ENCODE measurements at regions not wholly inside any gene's neighbourhood (a gene's known extent, or its start where the extent isn't known, plus 50 kb on each side); places are given as distances from the start of the nearest gene placed in this dataset.
A peak's percentile ranks its signal among the peaks of the same experiment; 100 is the strongest.

DNA sequence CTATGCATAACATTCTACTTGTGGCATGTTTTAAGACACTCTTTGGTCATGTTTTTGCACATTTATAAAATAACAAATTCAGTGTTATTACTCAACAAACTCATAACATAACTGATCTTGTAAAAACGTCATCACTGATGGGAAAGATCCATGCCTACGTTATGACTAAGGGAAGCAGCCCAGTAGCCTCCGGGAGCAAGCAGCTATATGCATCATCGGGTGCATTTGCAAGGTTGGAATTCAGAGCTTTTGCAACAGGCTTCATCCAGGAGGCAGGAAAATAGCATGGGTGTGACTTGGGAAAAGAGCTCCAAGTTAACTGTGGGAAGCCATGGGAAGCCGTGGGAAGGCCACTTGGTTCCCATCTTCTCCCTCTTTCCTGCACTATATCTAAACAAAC, 271.6 kb upstream of the SGK1 start:
- H3K27me3 ChIP-seq (ENCODE audit: control insufficient read depth, insufficient read depth, low read length), result no peaks in the 10 kb centered on the region
- no peaks in the 10 kb centered on the region for H3K36me3 ChIP-seq (ENCODE audit: control insufficient read depth, insufficient read depth, low read length)
- TF ChIP-seq, protein P1, sequence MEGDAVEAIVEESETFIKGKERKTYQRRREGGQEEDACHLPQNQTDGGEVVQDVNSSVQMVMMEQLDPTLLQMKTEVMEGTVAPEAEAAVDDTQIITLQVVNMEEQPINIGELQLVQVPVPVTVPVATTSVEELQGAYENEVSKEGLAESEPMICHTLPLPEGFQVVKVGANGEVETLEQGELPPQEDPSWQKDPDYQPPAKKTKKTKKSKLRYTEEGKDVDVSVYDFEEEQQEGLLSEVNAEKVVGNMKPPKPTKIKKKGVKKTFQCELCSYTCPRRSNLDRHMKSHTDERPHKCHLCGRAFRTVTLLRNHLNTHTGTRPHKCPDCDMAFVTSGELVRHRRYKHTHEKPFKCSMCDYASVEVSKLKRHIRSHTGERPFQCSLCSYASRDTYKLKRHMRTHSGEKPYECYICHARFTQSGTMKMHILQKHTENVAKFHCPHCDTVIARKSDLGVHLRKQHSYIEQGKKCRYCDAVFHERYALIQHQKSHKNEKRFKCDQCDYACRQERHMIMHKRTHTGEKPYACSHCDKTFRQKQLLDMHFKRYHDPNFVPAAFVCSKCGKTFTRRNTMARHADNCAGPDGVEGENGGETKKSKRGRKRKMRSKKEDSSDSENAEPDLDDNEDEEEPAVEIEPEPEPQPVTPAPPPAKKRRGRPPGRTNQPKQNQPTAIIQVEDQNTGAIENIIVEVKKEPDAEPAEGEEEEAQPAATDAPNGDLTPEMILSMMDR (IDR thresholded peaks at IDR 0.05; ENCODE audit: insufficient read depth, low read depth, low read length), result no peak
- peak; percentile 99 for DNase-seq (ENCODE audit: low read depth)
- POLR2A ChIA-PET, result no interaction called here
- CTCF ChIA-PET, result interaction anchor here (0.7 to 1.3 kb wide), 4 partner anchors 22 to 233 kb away, joined by 3 to 5 read pairs (median 4); no protein-coding TSS in a partner anchor
- no peak overlapping the region for H3K4me3 ChIP-seq (ENCODE audit: low read depth, low read length)

DNA sequence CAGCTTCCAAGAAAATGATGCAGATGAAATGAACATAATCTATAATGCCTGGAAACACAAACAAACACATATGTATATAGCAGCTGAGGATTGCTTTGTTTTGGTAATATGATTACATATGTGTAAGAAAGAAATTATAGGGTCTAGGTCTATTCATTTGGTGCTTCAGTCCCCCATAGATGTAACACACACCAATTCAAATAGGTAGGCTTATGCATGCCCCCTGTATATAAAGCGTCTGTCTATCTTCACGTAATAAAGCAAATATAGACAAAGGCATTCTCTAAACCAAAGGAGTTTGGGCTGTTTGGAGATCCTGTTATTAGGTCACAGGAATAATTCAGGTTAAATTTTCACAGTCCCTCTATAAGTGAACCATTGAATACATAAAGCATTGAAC, 270.4 kb upstream of the SGK1 start:
- no peaks in the 10 kb centered on the region for H3K36me3 ChIP-seq (ENCODE audit: control insufficient read depth, insufficient read depth, low read length)
- POLR2A ChIA-PET, result no interaction called here
- CTCF ChIA-PET, result interaction anchor here (0.9 to 1.1 kb wide), 3 partner anchors 36 to 408 kb away, joined by 3 read pairs; no protein-coding TSS in a partner anchor
- H3K27me3 ChIP-seq (ENCODE audit: control insufficient read depth, insufficient read depth, low read length), result no peaks in the 10 kb centered on the region
- no peak overlapping the region for H3K4me3 ChIP-seq (ENCODE audit: low read depth, low read length)
- TF ChIP-seq, protein P1 (IDR thresholded peaks at IDR 0.05; ENCODE audit: insufficient read depth, low read depth, low read length), result no peak
- no peak for DNase-seq (ENCODE audit: low read depth)

DNA sequence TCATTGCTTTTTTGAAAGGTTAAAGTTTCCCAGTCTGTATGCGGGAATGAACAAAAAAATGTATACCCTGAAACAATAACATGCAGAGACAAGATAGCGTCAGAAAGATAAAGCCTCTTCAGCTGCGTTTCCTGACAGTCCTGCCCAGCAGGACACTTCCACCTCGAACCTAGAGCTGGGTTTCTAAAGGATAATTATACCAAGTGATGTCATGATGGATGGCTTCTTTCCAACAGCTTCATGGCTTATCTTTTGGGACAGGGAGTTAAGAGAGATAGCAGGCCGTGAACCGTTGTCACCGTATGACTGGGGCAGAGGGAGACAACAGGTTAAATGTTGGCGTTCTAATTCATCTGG, 267.6 kb upstream of the SGK1 start:
- DNase-seq (ENCODE audit: low read depth), result no peak
- CTCF ChIA-PET, result no interaction called here
- Histone ChIP-seq H3K36me3 (ENCODE audit: control insufficient read depth, insufficient read depth, low read length) (no peaks in the 10 kb centered on the region), H3K4me3 (ENCODE audit: low read depth, low read length) (no peak overlapping the region), H3K27me3 (ENCODE audit: control insufficient read depth, insufficient read depth, low read length) (no peaks in the 10 kb centered on the region)
- POLR2A ChIA-PET, result no interaction called here
- TF ChIP-seq, protein P1 (IDR thresholded peaks at IDR 0.05; ENCODE audit: insufficient read depth, low read depth, low read length), result no peak

DNA sequence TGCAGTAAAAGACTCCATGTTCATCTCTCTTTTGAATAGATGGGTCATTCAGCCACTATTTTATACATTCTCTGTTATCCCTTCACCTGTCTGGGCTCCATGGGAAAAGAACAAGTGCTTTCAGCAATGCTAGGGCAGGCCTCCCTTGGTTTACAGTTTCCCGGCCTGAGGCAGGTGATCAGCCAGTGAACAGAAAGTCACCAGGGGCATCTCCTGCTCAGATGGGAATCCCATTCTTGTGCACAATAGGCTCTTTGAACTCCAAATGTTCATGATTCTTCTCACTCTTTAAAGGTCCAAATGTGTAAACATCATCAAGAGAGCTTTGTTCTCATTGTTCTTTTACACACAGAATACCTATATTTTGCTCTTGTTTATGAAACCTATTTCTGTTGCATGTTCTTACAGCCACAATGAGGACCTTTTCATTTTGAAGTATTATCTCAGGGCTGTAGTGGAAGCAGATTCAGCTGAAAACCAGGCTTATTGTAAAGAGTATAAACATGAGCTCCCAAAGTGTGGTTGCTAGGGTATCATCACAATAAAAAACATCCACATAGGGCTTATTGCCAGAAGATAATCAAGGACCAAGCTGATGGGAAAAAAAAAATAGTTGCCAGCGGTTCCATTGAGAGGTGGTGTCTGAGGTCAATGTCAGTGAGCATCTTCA, 267.1 kb upstream of the SGK1 start:
- TF ChIP-seq, protein P1 (IDR thresholded peaks at IDR 0.05; ENCODE audit: insufficient read depth, low read depth, low read length), result no peak
- CTCF ChIA-PET, result no interaction called here
- DNase-seq (ENCODE audit: low read depth), result no peak

DNA sequence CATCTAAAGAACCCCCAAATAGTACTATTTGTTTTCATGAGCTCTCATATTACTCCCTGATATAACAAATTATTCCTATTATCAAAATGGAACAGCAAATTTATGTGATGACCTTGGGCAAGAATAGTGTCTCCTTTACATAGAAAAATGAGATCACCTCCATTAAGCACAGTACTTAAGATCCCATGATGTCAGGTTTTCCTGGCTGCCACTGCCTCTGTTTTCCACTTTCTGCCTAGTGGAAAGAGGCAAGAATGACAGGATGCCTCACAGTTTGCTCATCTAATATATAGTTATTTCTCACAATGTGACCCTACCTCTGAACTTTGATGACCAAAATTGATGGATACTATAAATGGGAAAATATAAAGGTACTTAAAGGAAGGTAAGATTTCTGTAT, 260.1 kb upstream of the SGK1 start:
- no peak overlapping the region for H3K4me3 ChIP-seq (ENCODE audit: low read depth, low read length)
- CTCF ChIA-PET, result interaction anchor here (0.9 to 1.3 kb wide), 2 partner anchors 9 to 10 kb away, joined by 3 to 4 read pairs; no protein-coding TSS in a partner anchor
- no peak for DNase-seq (ENCODE audit: low read depth)
- no peaks in the 10 kb centered on the region for H3K36me3 ChIP-seq (ENCODE audit: control insufficient read depth, insufficient read depth, low read length)
- POLR2A ChIA-PET, result no interaction called here
- TF ChIP-seq, protein P1 (IDR thresholded peaks at IDR 0.05; ENCODE audit: insufficient read depth, low read depth, low read length), result no peak
- H3K27me3 ChIP-seq (ENCODE audit: control insufficient read depth, insufficient read depth, low read length), result no peaks in the 10 kb centered on the region

More for the DNA sequence above, 267.1 kb upstream of the SGK1 start:
- POLR2A ChIA-PET, result no interaction called here
- Histone ChIP-seq H3K36me3 (ENCODE audit: control insufficient read depth, insufficient read depth, low read length) (no peaks in the 10 kb centered on the region), H3K4me3 (ENCODE audit: low read depth, low read length) (no peak overlapping the region), H3K27me3 (ENCODE audit: control insufficient read depth, insufficient read depth, low read length) (no peaks in the 10 kb centered on the region)

All from BJ (cell line).